HG03066 (cell line): ENCODE measurements at regions not wholly inside any gene's neighbourhood (a gene's known extent, or its start where the extent isn't known, plus 50 kb on each side); places are given as distances from the start of the nearest gene placed in this dataset.
"Not testable (repeated sequence)": the region's sequence is repeated elsewhere in the genome, so short reads cannot be mapped to it uniquely, and the experiment has no call there.

ENCODE experiments used
- ATAC-seq: cut with Tn5 transposase; IDR thresholded peaks from one replicate; pipeline ENCODE4 v1.9.1; 2021; ENCODE audit warnings: low read depth; ENCODE audit not compliant: unreplicated experiment

GRCh38 chr9:118670011-118670953 lies 699.0 kb downstream of the BRINP1 start:
- ATAC-seq: no peak

GRCh38 chr9:118674942-118675341 lies 694.3 kb downstream of the BRINP1 start:
- no peak for ATAC-seq

GRCh38 chr9:118677936-118678653 lies 691.1 kb downstream of the BRINP1 start:
- not testable (repeated sequence) for ATAC-seq

GRCh38 chr9:118686959-118687358 lies 682.3 kb downstream of the BRINP1 start:
- no peak for ATAC-seq

- no peak for ATAC-seq
Observed at GRCh38 chr9:118689280-118689679, 680.0 kb downstream of the BRINP1 start.

GRCh38 chr9:118692613-118693012 lies 676.6 kb downstream of the BRINP1 start:
- no peak for ATAC-seq

GRCh38 chr9:118693645-118694044 lies 675.6 kb downstream of the BRINP1 start:
- no peak for ATAC-seq

GRCh38 chr9:118695249-118695648 lies 674.0 kb downstream of the BRINP1 start:
- not testable (repeated sequence) for ATAC-seq

GRCh38 chr9:118701985-118702384 lies 667.2 kb downstream of the BRINP1 start:
- no peak for ATAC-seq

- ATAC-seq: no peak
Observed at GRCh38 chr9:118711843-118712242, 657.4 kb downstream of the BRINP1 start.

GRCh38 chr9:118721276-118721675 lies 648.0 kb downstream of the BRINP1 start:
- ATAC-seq: no peak

GRCh38 chr9:118721923-118722322 lies 647.3 kb downstream of the BRINP1 start:
- no peak for ATAC-seq

GRCh38 chr9:118729981-118730380 lies 639.3 kb downstream of the BRINP1 start:
- no peak for ATAC-seq

- no peak for ATAC-seq
Observed at GRCh38 chr9:118732998-118733397, 636.2 kb downstream of the BRINP1 start.

GRCh38 chr9:118734696-118735095 lies 634.5 kb downstream of the BRINP1 start:
- ATAC-seq: no peak

GRCh38 chr9:118736406-118736805 lies 632.8 kb downstream of the BRINP1 start:
- ATAC-seq: no peak

GRCh38 chr9:118751077-118751847 lies 618.0 kb downstream of the BRINP1 start:
- no peak for ATAC-seq

GRCh38 chr9:118751848-118752223 lies 617.4 kb downstream of the BRINP1 start:
- no peak for ATAC-seq

GRCh38 chr9:118761016-118761790 lies 608.0 kb downstream of the BRINP1 start:
- no peak for ATAC-seq

GRCh38 chr9:118767571-118767970 lies 601.7 kb downstream of the BRINP1 start:
- no peak for ATAC-seq
